A673 (cell line): ENCODE measurements at regions not wholly inside any gene's neighbourhood (a gene's known extent, or its start where the extent isn't known, plus 50 kb on each side); places are given as distances from the start of the nearest gene placed in this dataset.

ENCODE experiments used
- CTCF ChIP-seq: fragments of 300-800, 200-600 bp; sonication (generic); conservative IDR thresholded peaks from 2 replicates; pipeline ENCODE4 v1.5.1; 2017; ENCODE audit warnings: low read depth, mild to moderate bottlenecking, antibody characterized with exemption, low read length, moderate library complexity, mixed read lengths
- EZH2 ChIP-seq: fragments of 200-600 bp; sonication (generic); IDR thresholded peaks from 2 replicates; pipeline ENCODE4 v1.6.1; 2017; ENCODE audit warnings: borderline replicate concordance, low read depth, mild to moderate bottlenecking, mixed read lengths, antibody characterized with exemption, low read length; ENCODE audit not compliant: poor library complexity, severe bottlenecking

GRCh38 chr5:4896328-4896727 is 243.8 kb upstream of the ADAMTS16 start:
- TF ChIP-seq CTCF: no peak
- TF ChIP-seq EZH2: no peak
